ENCODE measurements at regions not wholly inside any gene's neighbourhood (a gene's known extent, or its start where the extent isn't known, plus 50 kb on each side); places are given as distances from the start of the nearest gene placed in this dataset.
"Not testable (repeated sequence)": the region's sequence is repeated elsewhere in the genome, so short reads cannot be mapped to it uniquely, and the experiment has no call there.

DNA sequence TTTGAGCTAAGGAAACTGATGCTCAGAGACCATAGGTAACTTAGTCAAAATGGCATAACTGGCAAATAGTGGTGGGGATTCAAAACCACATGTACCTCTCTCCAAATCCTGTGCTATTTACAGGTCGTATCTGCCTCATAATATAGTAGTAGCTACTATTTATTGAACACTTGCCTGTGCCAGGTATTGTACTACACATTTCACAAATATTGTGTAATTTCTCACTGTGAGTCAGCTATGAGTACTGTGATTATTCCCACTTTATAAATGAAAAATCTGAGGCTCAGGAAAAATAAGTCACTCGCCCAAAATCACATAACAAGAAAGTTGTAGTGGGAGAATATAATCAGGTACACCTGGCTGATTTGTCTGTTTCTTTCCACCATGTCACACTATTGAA lies 199.8 kb upstream of the FAT3 start:
- no peak for DNase-seq

- no peak for DNase-seq
These were observed 202.1 kb upstream of the FAT3 start for GRCh38 chr11:92022499-92022898.

DNA sequence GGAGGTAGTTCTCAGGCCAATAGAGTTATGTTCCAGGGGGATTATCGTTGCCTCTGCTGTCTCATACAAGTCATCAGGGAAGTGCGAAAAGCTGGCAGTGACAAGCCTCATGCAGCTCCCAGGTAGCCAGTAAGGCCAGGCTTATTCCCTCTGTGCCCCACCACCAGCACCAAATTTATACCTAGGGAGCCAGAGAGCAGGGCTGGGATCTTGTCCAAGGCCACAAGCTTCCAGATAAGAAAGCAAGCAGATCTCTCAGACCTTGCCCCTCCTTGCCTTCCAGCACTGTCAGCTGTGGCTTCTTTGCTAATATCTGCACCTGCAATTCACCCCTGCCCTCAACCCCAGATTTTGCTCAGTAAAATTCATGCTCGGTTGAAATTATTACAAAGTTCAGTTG lies 206.3 kb upstream of the FAT3 start:
- no peak for DNase-seq

GRCh38 chr11:92008249-92008648 lies 216.4 kb upstream of the FAT3 start:
- no peak for DNase-seq

DNA sequence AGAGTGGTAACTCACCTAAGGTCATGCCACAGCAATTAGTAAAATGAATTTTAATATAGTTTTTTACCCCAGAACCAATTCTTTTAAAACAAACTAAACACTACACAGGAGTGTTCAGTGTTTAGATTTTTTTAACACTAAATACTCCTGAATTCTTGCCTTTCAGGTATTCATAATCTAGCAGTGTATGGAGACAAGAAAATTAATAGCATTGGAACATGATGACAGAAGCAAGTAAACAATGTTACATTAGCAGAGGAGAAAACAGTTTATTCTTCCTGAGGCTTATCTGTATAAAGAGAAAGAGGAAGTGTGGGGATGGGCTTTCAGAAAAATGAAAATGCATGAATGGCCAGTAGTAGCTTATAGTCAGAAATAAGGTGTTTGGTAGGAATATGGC lies 222.1 kb upstream of the FAT3 start:
- no peak for DNase-seq

- no peak for DNase-seq
These were observed 226.1 kb upstream of the FAT3 start for GRCh38 chr11:91998481-91998880.

DNA sequence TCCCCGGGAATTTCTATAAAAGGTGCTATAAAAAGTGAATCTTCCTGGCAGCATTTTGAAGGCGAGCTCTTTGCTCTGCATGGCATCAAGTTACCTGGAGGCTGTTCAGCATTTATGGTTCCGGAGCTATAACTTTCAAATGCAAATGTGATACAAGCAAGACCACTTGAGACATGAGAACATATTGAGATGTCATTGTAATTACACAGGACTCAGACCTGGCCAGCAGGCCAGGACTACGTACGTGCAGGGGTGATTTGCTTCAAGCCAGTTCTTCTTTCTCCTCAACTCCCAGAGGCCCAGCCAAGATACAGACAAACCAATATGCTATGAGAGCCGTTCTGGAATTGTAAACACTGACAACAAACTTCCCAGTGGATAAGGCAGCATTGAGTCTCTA lies 227.4 kb upstream of the FAT3 start:
- no peak for DNase-seq

GRCh38 chr11:91996526-91996925 lies 228.1 kb upstream of the FAT3 start:
- DNase-seq: no peak

DNA sequence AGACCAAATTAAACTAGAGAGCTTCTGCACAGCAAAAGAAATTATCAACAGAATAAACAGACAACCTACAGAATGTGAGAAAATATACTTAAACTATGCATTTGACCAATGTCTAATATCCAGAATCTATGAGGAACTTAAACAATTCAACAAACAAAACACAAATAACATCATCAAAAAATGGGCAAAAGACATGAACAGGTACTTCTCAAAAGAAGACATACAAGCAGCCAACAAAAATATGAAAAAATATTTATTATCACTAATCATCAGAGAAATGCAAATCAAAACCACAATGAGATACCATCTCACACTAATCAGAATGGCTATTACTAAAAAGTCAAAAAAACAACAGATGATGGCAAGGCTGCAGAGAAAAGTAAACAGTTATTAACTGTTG lies 236.2 kb upstream of the FAT3 start:
- DNase-seq: not testable (repeated sequence)

DNA sequence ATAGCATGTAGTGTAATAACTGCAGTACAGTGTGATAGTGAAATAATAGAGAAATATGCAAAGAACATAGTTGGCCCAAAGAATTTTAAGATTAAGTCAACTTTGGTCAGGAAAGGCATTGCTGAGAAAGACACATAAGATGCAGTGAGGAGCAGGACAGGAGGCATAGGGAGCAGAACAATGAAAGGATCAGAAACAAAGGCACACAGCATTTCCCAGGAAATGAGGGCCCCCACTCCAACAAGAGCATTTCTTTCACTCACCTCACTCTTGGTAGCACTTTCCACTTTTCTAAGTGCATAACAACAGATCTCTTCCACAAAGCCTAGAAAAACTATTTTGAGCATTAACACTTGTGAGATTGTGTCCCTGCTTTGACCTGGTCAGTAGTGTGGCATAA lies 238.4 kb upstream of the FAT3 start:
- no peak for DNase-seq

GRCh38 chr11:91984033-91984584 lies 240.5 kb upstream of the FAT3 start:
- DNase-seq: no peak

- no peak for DNase-seq
These were observed 242.6 kb upstream of the FAT3 start for GRCh38 chr11:91981995-91982394.

- no peak for DNase-seq
These were observed 244.8 kb upstream of the FAT3 start for GRCh38 chr11:91979775-91980174.

DNA sequence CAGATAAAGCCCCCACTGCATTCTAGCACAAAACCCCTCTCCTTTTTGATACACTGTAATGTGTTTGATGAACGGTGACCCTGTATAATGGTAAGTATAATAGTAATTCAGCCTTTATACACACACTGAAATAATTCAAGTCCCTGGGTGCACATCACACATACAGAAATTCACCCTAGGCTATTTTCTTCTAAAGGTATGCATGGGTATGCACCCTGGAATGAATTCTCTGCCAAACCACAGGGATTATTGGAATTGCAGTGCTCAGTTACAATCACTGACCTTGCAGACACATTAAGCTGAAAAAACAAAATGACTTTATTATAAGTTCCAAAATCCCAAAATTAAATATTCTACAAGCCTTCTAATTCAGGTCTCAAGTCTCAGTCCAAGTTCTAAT lies 245.9 kb upstream of the FAT3 start:
- DNase-seq: no peak

- no peak for DNase-seq
These were observed 251.9 kb upstream of the FAT3 start for GRCh38 chr11:91972665-91973266.

- DNase-seq: no peak
These were observed 254.0 kb upstream of the FAT3 start for GRCh38 chr11:91970624-91971023.

DNA sequence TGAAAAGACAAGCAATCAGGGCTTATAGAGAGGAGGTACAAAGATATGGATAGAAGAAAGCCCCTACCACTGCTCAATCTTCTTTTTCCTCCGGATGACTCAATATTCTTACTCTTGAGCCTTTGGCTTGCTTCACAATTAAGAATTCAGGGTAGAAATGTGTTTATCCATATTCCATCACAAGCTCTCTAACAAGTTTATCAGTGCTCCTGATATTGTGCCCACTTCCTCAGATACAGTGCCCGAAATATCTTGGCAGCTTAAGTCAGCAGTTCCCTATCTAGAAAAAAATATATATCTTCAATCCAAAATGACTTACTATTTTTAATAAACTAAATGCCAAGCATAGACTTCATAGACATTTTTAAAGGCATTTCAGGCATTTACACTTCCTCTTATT lies 255.1 kb upstream of the FAT3 start:
- DNase-seq: no peak

GRCh38 chr11:91967691-91968045 lies 256.9 kb upstream of the FAT3 start:
- no peak for DNase-seq

- no peak for DNase-seq
These were observed 257.5 kb upstream of the FAT3 start for GRCh38 chr11:91967026-91967690.

- no peak for DNase-seq
These were observed 258.2 kb upstream of the FAT3 start for GRCh38 chr11:91966368-91966767.

DNA sequence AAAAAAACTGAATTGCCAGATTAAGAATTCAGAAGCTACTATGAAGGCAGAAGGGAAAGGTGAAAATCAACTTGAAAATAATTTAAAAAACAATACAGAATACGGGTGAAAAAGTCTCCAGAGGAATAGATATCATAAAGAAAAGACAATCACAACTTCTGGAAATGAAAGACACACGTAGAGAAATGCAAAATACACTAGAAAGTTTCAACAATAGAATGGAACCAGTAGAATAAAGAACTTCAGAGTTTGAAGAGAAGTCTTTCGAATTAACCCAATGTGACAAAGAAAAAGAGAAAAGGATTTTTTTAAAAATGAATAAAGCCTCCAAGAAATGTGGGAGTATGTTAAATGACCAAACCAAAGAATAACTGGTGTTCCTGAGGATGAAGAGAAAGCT lies 263.8 kb upstream of the FAT3 start:
- DNase-seq: no peak

GRCh38 chr11:91959411-91959810 lies 265.2 kb upstream of the FAT3 start:
- no peak for DNase-seq

- DNase-seq: no peak
These were observed 267.9 kb upstream of the FAT3 start for GRCh38 chr11:91956711-91957110.

DNA sequence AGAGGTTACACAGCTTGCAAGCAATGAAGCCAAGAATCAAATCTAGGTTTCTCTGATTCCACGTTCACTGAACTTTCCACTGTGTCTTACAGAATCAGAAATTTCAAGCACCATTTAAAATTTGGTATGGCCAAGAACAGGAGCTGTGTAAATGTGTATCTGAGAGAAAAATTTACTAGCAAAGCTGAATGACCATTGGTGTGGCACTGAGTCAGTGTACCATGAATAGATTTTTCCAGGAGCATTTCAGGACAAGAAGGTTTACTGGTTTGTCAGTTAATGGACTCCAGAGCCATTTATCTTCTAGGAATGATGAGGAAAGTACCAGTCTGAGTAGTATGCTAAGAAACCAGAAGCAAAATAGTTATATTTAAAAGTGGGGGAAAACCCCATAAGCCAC lies 269.4 kb upstream of the FAT3 start:
- DNase-seq: no peak

DNA sequence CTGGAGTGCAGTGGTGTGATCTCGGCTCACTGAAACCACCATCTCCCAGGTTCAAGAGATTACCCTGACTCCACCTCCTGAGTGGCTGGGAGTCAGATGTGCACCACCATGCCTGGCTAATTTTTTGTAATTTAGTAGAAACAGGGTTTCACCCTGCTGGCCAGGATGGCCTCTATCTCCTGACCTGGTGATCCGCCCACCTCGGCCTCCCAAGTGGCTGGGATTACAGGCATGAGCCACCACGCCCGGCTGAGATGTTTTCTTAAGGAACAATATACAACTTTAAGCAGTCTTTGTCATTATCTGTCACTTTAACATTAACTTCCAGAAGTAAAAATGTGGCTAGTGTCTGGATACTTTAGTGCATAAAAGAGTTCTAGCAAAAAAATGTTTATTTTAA lies 272.6 kb upstream of the FAT3 start:
- DNase-seq: no peak
